H1 (cell line): ENCODE measurements at regions not wholly inside any gene's neighbourhood (a gene's known extent, or its start where the extent isn't known, plus 50 kb on each side); places are given as distances from the start of the nearest gene placed in this dataset.

Experiments used
- CTCF ChIA-PET: fragments of 300-600 bp; sonication (Branson Sonifier 250); formaldehyde crosslinking; loops from one replicate; lab custom pipeline; 2021; ENCODE audit not compliant: partially characterized antibody; lab: Charles Lee
- POLR2A ChIA-PET: fragments of 300-600 bp; sonication (Branson Sonifier 250); formaldehyde crosslinking; loops from one replicate; lab custom pipeline; 2021; ENCODE audit warnings: inconsistent platforms; ENCODE audit not compliant: partially characterized antibody; lab: Charles Lee
- DNase-seq, 2 experiments: peaks; one replicate each; pipeline versions ENCODE4 v3.0.0 to v3.0.0-alpha.2; 2010 to 2022; ENCODE audit warnings: low spot score in 2 of 2, low read depth in 1 of 2, mixed read lengths in 1 of 2
- FAIRE-seq: peaks from 2 replicates; lab custom pipeline; 2011; peaks lifted over from hg19 to GRCh38; lab: Jason Lieb, UNC
- H2AFZ ChIP-seq: 2 replicates; pipeline ENCODE4 v1.8.1; 2012; ENCODE audit warnings: low read length, inconsistent platforms
- H2AK5ac ChIP-seq: 2 replicates; pipeline ENCODE4 v1.6.1; 2013; ENCODE audit warnings: low read depth, low read length
- H2BK120ac ChIP-seq: replicated peaks from 2 replicates; pipeline ENCODE3; 2013; ENCODE audit warnings: low read depth, low read length, inconsistent platforms
- H2BK12ac ChIP-seq: 2 replicates; pipeline ENCODE4 v1.6.1; 2013; ENCODE audit warnings: low read depth, low read length
- H2BK15ac ChIP-seq: 2 replicates; pipeline ENCODE4 v1.6.1; 2013; ENCODE audit warnings: low read length
- H2BK20ac ChIP-seq: 2 replicates; pipeline ENCODE4 v1.6.1; 2013; ENCODE audit warnings: low read length
- H2BK5ac ChIP-seq: 2 replicates; pipeline ENCODE4 v1.6.1; 2013; ENCODE audit warnings: low read depth, low read length
- H3K14ac ChIP-seq: 2 replicates; pipeline ENCODE4 v1.6.1; 2013; ENCODE audit warnings: inconsistent platforms; ENCODE audit not compliant: insufficient read length
- H3K18ac ChIP-seq: 2 replicates; pipeline ENCODE4 v1.6.1; 2013; ENCODE audit warnings: low read length; ENCODE audit errors: extremely low read depth
- H3K23ac ChIP-seq: 2 replicates; pipeline ENCODE4 v1.6.1; 2013; ENCODE audit warnings: inconsistent platforms; ENCODE audit not compliant: insufficient read length
- H3K23me2 ChIP-seq: 2 replicates; pipeline ENCODE4 v1.6.1; 2013; ENCODE audit warnings: low read depth, low read length
- H3K27ac ChIP-seq: 2 replicates; pipeline ENCODE4 v1.6.1; 2011; ENCODE audit warnings: low read depth, low read length, inconsistent platforms
- H3K27me3 ChIP-seq, 4 experiments: replicated peaks in 1 of 4; 1 replicate in 1 of 4; 2 replicates in 3 of 4; pipeline versions ENCODE4 v1.6.1 to v1.8.1; 2011 to 2013; ENCODE audit warnings: low read length in 3 of 4, mild to moderate bottlenecking in 3 of 4, inconsistent platforms in 2 of 4, mixed read lengths in 2 of 4, moderate library complexity in 1 of 4; ENCODE audit not compliant: control insufficient read depth in 3 of 4, insufficient read depth in 3 of 4; ENCODE audit errors: extremely low read depth in 1 of 4
- H3K36me3 ChIP-seq, 4 experiments: 2 replicates each; pipeline versions ENCODE4 v1.6.1 to v1.8.1; 2011 to 2013; ENCODE audit warnings: mild to moderate bottlenecking in 4 of 4, low read length in 3 of 4, moderate library complexity in 2 of 4, control low read depth in 1 of 4, inconsistent platforms in 1 of 4; ENCODE audit not compliant: insufficient read depth in 4 of 4, control insufficient read depth in 2 of 4
- H3K4ac ChIP-seq: replicated peaks from 2 replicates; pipeline ENCODE3; 2013; ENCODE audit warnings: low read length, low read depth, mixed read lengths, inconsistent platforms; ENCODE audit not compliant: insufficient read length
- H3K4me1 ChIP-seq, 4 experiments: replicated peaks in 1 of 4; 1 replicate in 1 of 4; 2 replicates in 3 of 4; pipeline versions ENCODE4 v1.6.1 to v1.8.1; 2011 to 2013; ENCODE audit warnings: low read length in 3 of 4, inconsistent platforms in 2 of 4, mixed read lengths in 1 of 4; ENCODE audit not compliant: insufficient read depth in 4 of 4, control insufficient read depth in 3 of 4
- H3K4me2 ChIP-seq, 2 experiments: 2 replicates each; pipeline versions ENCODE4 v1.6.1 to v1.8.1; 2011 to 2013; ENCODE audit warnings: low read depth in 2 of 2, low read length in 2 of 2, control low read depth in 1 of 2, inconsistent platforms in 1 of 2, mild to moderate bottlenecking in 1 of 2; ENCODE audit not compliant: insufficient read depth in 1 of 2
- H3K4me3 ChIP-seq, 4 experiments: fragments of 200-600, 300-600 bp in 1 of 4; sonication (generic), shearing (Covaris generic), sonication (Bioruptor Twin) in 1 of 4; 2 replicates each; pipeline versions ENCODE4 v1.5.1 to v1.8.1; 2011 to 2016; ENCODE audit warnings: low read length in 4 of 4, low read depth in 3 of 4, control low read depth in 2 of 4, inconsistent platforms in 2 of 4, mild to moderate bottlenecking in 2 of 4, mixed read lengths in 1 of 4, moderate library complexity in 1 of 4; ENCODE audit not compliant: insufficient read depth in 2 of 4; ENCODE audit errors: extremely low read depth in 1 of 4
- H3K56ac ChIP-seq: replicated peaks from 2 replicates; pipeline ENCODE3; 2013; ENCODE audit warnings: low read depth, mild to moderate bottlenecking, mixed read lengths, low read length, inconsistent platforms; ENCODE audit not compliant: insufficient read length
- H3K79me1 ChIP-seq: 2 replicates; pipeline ENCODE4 v1.6.1; 2013; ENCODE audit warnings: low read depth, low read length, control low read depth
- H3K79me2 ChIP-seq, 2 experiments: 2 replicates each; pipeline versions ENCODE4 v1.6.1 to v1.8.1; 2012 to 2013; ENCODE audit warnings: low read length in 2 of 2, mild to moderate bottlenecking in 2 of 2, inconsistent platforms in 1 of 2; ENCODE audit not compliant: insufficient read depth in 2 of 2, control insufficient read depth in 1 of 2
- H3K9ac ChIP-seq, 4 experiments: replicated peaks in 1 of 4; 1 replicate in 1 of 4; 2 replicates in 3 of 4; pipeline versions ENCODE4 v1.6.1 to v1.8.1; 2011 to 2013; ENCODE audit warnings: low read depth in 3 of 4, low read length in 3 of 4, control low read depth in 2 of 4, mild to moderate bottlenecking in 2 of 4, moderate library complexity in 2 of 4, inconsistent platforms in 1 of 4; ENCODE audit errors: extremely low read depth in 1 of 4
- H3K9me3 ChIP-seq, 2 experiments: 2 replicates each; pipeline versions ENCODE4 v1.6.1 to v1.8.1; 2012 to 2013; ENCODE audit warnings: mild to moderate bottlenecking in 2 of 2, moderate library complexity in 2 of 2, control low read depth in 1 of 2, inconsistent platforms in 1 of 2, low read depth in 1 of 2, low read length in 1 of 2, mixed read lengths in 1 of 2; ENCODE audit not compliant: insufficient read depth in 2 of 2
- H4K20me1 ChIP-seq, 2 experiments: replicated peaks in 1 of 2; 2 replicates each; pipeline versions ENCODE3 to v1.8.1; 2011 to 2013; ENCODE audit warnings: inconsistent platforms in 2 of 2, low read length in 2 of 2, mild to moderate bottlenecking in 1 of 2; ENCODE audit not compliant: insufficient read depth in 2 of 2, control insufficient read depth in 1 of 2
- H4K5ac ChIP-seq: 2 replicates; pipeline ENCODE4 v1.6.1; 2013; ENCODE audit warnings: low read length, low read depth, mixed read lengths, inconsistent platforms; ENCODE audit not compliant: insufficient read length
- H4K8ac ChIP-seq: 2 replicates; pipeline ENCODE4 v1.8.0; 2013; ENCODE audit warnings: mild to moderate bottlenecking, moderate library complexity, low read length, inconsistent platforms; ENCODE audit not compliant: insufficient read depth; ENCODE audit errors: extremely low read depth
- H4K91ac ChIP-seq: replicated peaks from 2 replicates; pipeline ENCODE3; 2013; ENCODE audit warnings: low read length, mixed read lengths, inconsistent platforms; ENCODE audit not compliant: insufficient read length
- ASH2L ChIP-seq: fragments of 200-600, 300-600 bp; sonication (generic); IDR thresholded peaks from one replicate; pipeline ENCODE4 v1.7.1; 2017; ENCODE audit warnings: low read length
- CBX8 ChIP-seq: fragments of 300-800, 300-1000 bp; sonication (generic); IDR thresholded peaks from 2 replicates; pipeline ENCODE4 v1.7.1; 2016; ENCODE audit warnings: low read depth, low read length, borderline replicate concordance
- CREB1 ChIP-seq: IDR thresholded peaks from 2 replicates; pipeline ENCODE4 v1.6.1; 2012; ENCODE audit warnings: inconsistent platforms
- EP300 ChIP-seq, 2 experiments: IDR thresholded peaks; 1 replicate in 1 of 2; 2 replicates in 1 of 2; pipeline ENCODE4 v1.6.1; 2011 to 2012; ENCODE audit warnings: low read depth in 2 of 2, low read length in 2 of 2, mild to moderate bottlenecking in 2 of 2, borderline replicate concordance in 1 of 2, inconsistent platforms in 1 of 2, moderate library complexity in 1 of 2
- GABPA ChIP-seq: IDR thresholded peaks from 2 replicates; pipeline ENCODE4 v1.6.1; 2011; ENCODE audit warnings: mild to moderate bottlenecking, low read length, moderate library complexity, borderline replicate concordance; ENCODE audit not compliant: insufficient read depth
- JUND ChIP-seq: IDR thresholded peaks from 2 replicates; pipeline ENCODE4 v1.6.1; 2011; ENCODE audit warnings: mild to moderate bottlenecking, improper control_type of control experiment, low read length
- KDM4A ChIP-seq: IDR thresholded peaks from one replicate; pipeline ENCODE4 v1.7.1; 2012; ENCODE audit warnings: low read depth, mild to moderate bottlenecking, moderate library complexity, low read length, inconsistent platforms; ENCODE audit not compliant: severe bottlenecking
- MAX ChIP-seq: IDR thresholded peaks from 2 replicates; pipeline ENCODE4 v1.6.1; 2012; ENCODE audit warnings: inconsistent platforms
- RAD21 ChIP-seq, 2 experiments: IDR thresholded peaks in 1 of 2; conservative IDR thresholded peaks in 1 of 2; 2 replicates each; pipeline ENCODE4 v1.6.1; 2011; ENCODE audit warnings: low read depth in 2 of 2, low read length in 2 of 2, improper control_type of control experiment in 1 of 2, inconsistent platforms in 1 of 2, mild to moderate bottlenecking in 1 of 2, moderate library complexity in 1 of 2
- SAP30 ChIP-seq: fragments of 300-600 bp; sonication (generic); IDR thresholded peaks from 2 replicates; pipeline ENCODE4 v1.7.1; 2012; ENCODE audit warnings: low read length, moderate library complexity, mild to moderate bottlenecking, inconsistent platforms; ENCODE audit not compliant: insufficient read depth, insufficient replicate concordance
- SIX5 ChIP-seq: IDR thresholded peaks from 2 replicates; pipeline ENCODE4 v1.6.1; 2011; ENCODE audit warnings: mild to moderate bottlenecking, low read depth, low read length
- TAF1 ChIP-seq: IDR thresholded peaks from 2 replicates; pipeline ENCODE4 v1.6.1; 2011; ENCODE audit warnings: mild to moderate bottlenecking, low read depth, low read length
- TCF12 ChIP-seq: IDR thresholded peaks from 2 replicates; pipeline ENCODE4 v1.6.1; 2011; ENCODE audit warnings: low read depth, mild to moderate bottlenecking, low read length
- WGBS, 2 experiments: shearing (Covaris generic) in 1 of 2; methylation state at CpG; one replicate each; pipeline versions ENCODE4 v1.1.6 to v1.1.7; 2013 to 2015; ENCODE audit warnings: low lambda C conversion rate in 2 of 2, mixed read lengths in 2 of 2, inconsistent platforms in 1 of 2, low coverage in 1 of 2, missing lambda C conversion rate in 1 of 2; ENCODE audit not compliant: insufficient replicate concordance in 2 of 2, insufficient coverage in 1 of 2, insufficient read length in 1 of 2; ENCODE audit errors: extremely low coverage in 1 of 2, missing lambda C conversion rate in 1 of 2; 5-methylcytosine and 5-hydroxymethylcytosine counted together

DNA sequence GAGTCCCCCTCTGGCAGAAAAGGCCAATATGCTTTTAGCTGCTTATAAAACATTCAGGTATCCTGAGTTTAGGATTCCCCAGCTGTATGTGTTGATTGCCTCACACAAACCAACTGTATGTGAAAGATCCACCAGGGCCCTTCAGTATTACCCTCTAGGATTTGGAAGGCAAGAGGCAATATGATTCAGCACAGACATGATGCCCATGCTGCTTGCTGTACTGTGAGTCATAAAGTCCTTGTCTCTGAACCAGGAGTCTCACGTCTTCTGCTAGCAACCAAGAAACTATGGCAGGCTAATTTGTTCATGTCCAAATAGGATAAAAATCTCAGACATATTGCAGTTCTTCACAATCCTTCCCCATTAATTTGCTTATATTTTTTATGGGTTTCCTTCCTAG, 789.2 kb upstream of the SLC35B3 start:
- Histone ChIP-seq H2BK5ac (no peak overlapping the region), H3K4me3 (no peak overlapping the region), H3K4me1 (no peaks in the 10 kb centered on the region), H3K9me3 (no peaks in the 10 kb centered on the region), H4K8ac (no peak overlapping the region), H3K36me3 (no peaks in the 10 kb centered on the region), H4K5ac (no peak overlapping the region), H2AFZ (no peak overlapping the region), H3K27ac (no peak overlapping the region), H2BK20ac (no peak overlapping the region), H2BK12ac (no peak overlapping the region), H3K27me3 (no peaks in the 10 kb centered on the region), H4K91ac (no peak overlapping the region), H3K9ac (no peak overlapping the region), H3K56ac (no peak overlapping the region), H3K18ac (no peak overlapping the region), H3K4ac (no peak overlapping the region), H2AK5ac (no peak overlapping the region), H4K20me1 (no peaks in the 10 kb centered on the region), H3K14ac (no peak overlapping the region), H2BK15ac (no peak overlapping the region), H3K23ac (no peak overlapping the region), H3K79me2 (no peaks in the 10 kb centered on the region), H3K79me1 (no peaks in the 10 kb centered on the region), H3K23me2 (no peaks in the 10 kb centered on the region), H3K4me2 (no peak overlapping the region), H2BK120ac (no peak overlapping the region)
- DNase-seq (no peak), FAIRE-seq (no peak)
- ChIA-PET POLR2A (no interaction called here), CTCF (interaction anchor here (1.0 kb wide), 1 partner anchor 240 kb away, joined by 3 read pairs; no protein-coding TSS in a partner anchor)
- 100% methylated on average over 1 of the region's 1 CpG; no CpG with 5 or more reads in 1 of the 2 experiments for WGBS, 2 experiments
- TF ChIP-seq CREB1 (no peak), EP300 (IDR thresholded peaks at IDR 0.05; ENCODE audit: borderline replicate concordance in 1 of 2, low read depth in 2 of 2, low read length in 2 of 2) (no peak), GABPA (no peak), MAX (no peak), TAF1 (no peak), SAP30 (no peak), JUND (no peak), TCF12 (no peak), SIX5 (no peak), ASH2L (no peak), RAD21 (IDR thresholded peaks at IDR 0.05 in 1 of 2, conservative IDR thresholded peaks at IDR 0.05 in 1 of 2; ENCODE audit: low read depth in 2 of 2, low read length in 2 of 2) (no peak), CBX8 (no peak), KDM4A (no peak)
